Transverse colon (tissue), 3 donors: ENCODE measurements at regions not wholly inside any gene's neighbourhood (a gene's known extent, or its start where the extent isn't known, plus 50 kb on each side); places are given as distances from the start of the nearest gene placed in this dataset.

Experiments used
- CTCF ChIP-seq, 5 experiments: fragments of 200-600 bp in 3 of 5; fragments of 450-650 bp in 2 of 5; sonication (generic) in 3 of 5; IDR thresholded peaks; 1 replicate in 2 of 5; 2 replicates in 3 of 5; pipeline ENCODE4 v1.5.1; 2016 to 2017; ENCODE audit warnings: antibody characterized with exemption in 5 of 5, inconsistent platforms in 3 of 5, mild to moderate bottlenecking in 2 of 5, moderate library complexity in 1 of 5
- EP300 ChIP-seq: sonication (generic); formaldehyde crosslinking; IDR thresholded peaks from one replicate; pipeline ENCODE4 v1.6.1; 2017; ENCODE audit warnings: antibody characterized with exemption, low read depth

DNA sequence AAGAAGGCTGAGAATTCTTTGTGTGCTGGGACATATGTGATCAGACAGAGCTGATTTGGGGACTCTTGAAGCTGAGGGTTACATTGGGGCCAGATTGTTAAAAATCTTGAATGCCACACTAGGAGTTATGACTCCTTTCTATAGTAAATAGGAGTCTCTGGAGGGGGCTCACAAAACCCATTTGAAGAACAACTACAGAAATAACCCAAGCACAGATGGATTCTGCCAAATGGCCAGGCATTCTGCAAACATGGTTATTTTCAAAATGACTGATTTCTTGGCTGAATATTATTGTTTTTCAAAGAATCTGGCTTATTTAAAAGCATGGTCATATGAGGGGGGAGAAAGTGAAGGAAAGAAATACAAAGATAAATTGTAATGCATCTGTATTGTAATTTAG is 625.5 kb upstream of the TENM4 start:
- TF ChIP-seq CTCF (IDR thresholded peaks at IDR 0.05): no peak
- TF ChIP-seq EP300: no peak
